GM23338 (cell line): ENCODE measurements at regions not wholly inside any gene's neighbourhood (a gene's known extent, or its start where the extent isn't known, plus 50 kb on each side); places are given as distances from the start of the nearest gene placed in this dataset.

Experiments used
- CREB1 ChIP-seq: fragments of 250-450 bp; sonication (Bioruptor Pico); IDR thresholded peaks from 2 replicates; pipeline ENCODE4 v1.5.0; 2020; ENCODE audit warnings: low read depth, mild to moderate bottlenecking, moderate library complexity
- CTCF ChIP-seq, 2 experiments: fragments of 200-600 bp in 1 of 2; sonication (generic) in 1 of 2; conservative IDR thresholded peaks; 2 replicates each; pipeline versions ENCODE4 v1.5.1 to v1.6.1; 2016 to 2017; ENCODE audit warnings: antibody characterized with exemption in 2 of 2, low read depth in 2 of 2, mild to moderate bottlenecking in 2 of 2, moderate library complexity in 1 of 2
- EZH2 ChIP-seq: fragments of 200-600 bp; sonication (generic); IDR thresholded peaks from one replicate; pipeline ENCODE4 v1.8.0; 2017; ENCODE audit warnings: antibody characterized with exemption, mild to moderate bottlenecking, low read depth; ENCODE audit not compliant: unreplicated experiment
- JUNB ChIP-seq: IDR thresholded peaks from one replicate; pipeline ENCODE4 v1.6.1; 2016; ENCODE audit warnings: antibody characterized with exemption; ENCODE audit not compliant: unreplicated experiment
- POLR2AphosphoS5 ChIP-seq: IDR thresholded peaks from 2 replicates; pipeline ENCODE4 v1.6.1; 2016; ENCODE audit warnings: antibody characterized with exemption, low read depth
- ZNF331 ChIP-seq: fragments of 250-450 bp; sonication (Bioruptor Pico); IDR thresholded peaks from 2 replicates; pipeline ENCODE4 v1.5.0; 2020; ENCODE audit warnings: low read depth, mild to moderate bottlenecking, moderate library complexity

DNA sequence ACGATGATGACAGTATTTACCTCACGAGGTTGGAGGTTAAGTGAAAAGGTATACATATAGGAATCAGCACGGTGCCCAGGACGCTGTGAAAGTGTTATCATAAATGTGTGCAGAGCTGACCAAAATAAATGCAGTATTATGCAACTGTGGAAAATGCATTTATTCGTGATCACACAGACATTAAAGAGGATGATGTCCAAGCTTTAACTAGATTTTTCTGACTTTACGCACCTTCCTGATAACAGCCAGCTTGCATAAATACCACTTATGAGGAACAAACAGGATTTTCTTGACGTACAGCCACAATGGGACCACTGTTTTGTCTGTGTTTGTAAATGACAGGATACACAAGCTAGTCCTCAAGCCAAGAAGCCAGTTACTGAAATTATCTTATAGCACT, 71.4 kb upstream of the ATP10B start:
- no peak for TF ChIP-seq CTCF (conservative IDR thresholded peaks at IDR 0.05; ENCODE audit: low read depth in 2 of 2)
- TF ChIP-seq JUNB = no peak
- TF ChIP-seq POLR2AphosphoS5 = no peak
- TF ChIP-seq ZNF331 = no peak
- no peak for TF ChIP-seq EZH2
- no peak for TF ChIP-seq CREB1 (CRISPR knock-in tag)
